IMR-90 (cell line): ENCODE measurements at regions not wholly inside any gene's neighbourhood (a gene's known extent, or its start where the extent isn't known, plus 50 kb on each side); places are given as distances from the start of the nearest gene placed in this dataset.

Source experiments
- ATAC-seq: fragments of 200-7000 bp; cut with Tn5 transposase; 2 replicates; pipeline ENCODE4 v1.9.1; 2020; ENCODE audit warnings: low read depth, mild to moderate bottlenecking, moderate library complexity
- BruUV-seq: library from RNA; stranded (reverse); fragments of 400-500 nt; replicated peaks from 2 replicates; lab custom pipeline; 2021; lab: Mats Ljungman, UMichigan
- CTCF ChIA-PET: fragments of 300-600 bp; formaldehyde crosslinking; extraction: SDS; loops from one replicate; lab custom pipeline; 2021; ENCODE audit warnings: antibody characterized with exemption; lab: Yijun Ruan, JAX
- POLR2A ChIA-PET: fragments of 300-600 bp; sonication (Branson Sonifier 250); formaldehyde crosslinking; loops from one replicate; lab custom pipeline; 2022; ENCODE audit warnings: antibody characterized with exemption; ENCODE audit not compliant: unreplicated experiment; lab: Charles Lee
- DNase-seq: peaks from one replicate; pipeline ENCODE4 v3.0.0; 2013
- H2AFZ ChIP-seq: replicated peaks from 2 replicates; pipeline ENCODE3; 2013; ENCODE audit warnings: low read length, mild to moderate bottlenecking; ENCODE audit not compliant: poor library complexity
- H2AK5ac ChIP-seq: 2 replicates; pipeline ENCODE4 v1.6.1; 2013; ENCODE audit warnings: low read depth, low read length, inconsistent platforms
- H2AK9ac ChIP-seq: replicated peaks from 2 replicates; pipeline ENCODE3; 2013; ENCODE audit warnings: mild to moderate bottlenecking, low read depth, low read length, moderate library complexity; ENCODE audit not compliant: poor library complexity
- H2BK120ac ChIP-seq: 2 replicates; pipeline ENCODE4 v1.6.1; 2013; ENCODE audit warnings: low read depth, low read length, inconsistent platforms
- H2BK15ac ChIP-seq: 3 replicates; pipeline ENCODE4 v1.6.1; 2013; ENCODE audit warnings: low read depth, low read length, inconsistent platforms
- H2BK20ac ChIP-seq: 2 replicates; pipeline ENCODE4 v1.6.1; 2013; ENCODE audit warnings: low read depth, mild to moderate bottlenecking, inconsistent platforms, low read length, moderate library complexity
- H2BK5ac ChIP-seq: 2 replicates; pipeline ENCODE4 v1.6.1; 2013; ENCODE audit warnings: mild to moderate bottlenecking, low read depth, low read length, inconsistent platforms; ENCODE audit not compliant: poor library complexity, severe bottlenecking
- H3K14ac ChIP-seq: replicated peaks from 2 replicates; pipeline ENCODE4 v1.6.1; 2013; ENCODE audit warnings: low read depth, low read length, inconsistent platforms
- H3K18ac ChIP-seq: 2 replicates; pipeline ENCODE4 v1.6.1; 2013; ENCODE audit warnings: low read depth, low read length, control low read depth
- H3K23ac ChIP-seq: 2 replicates; pipeline ENCODE4 v1.6.1; 2013; ENCODE audit warnings: low read depth, low read length, inconsistent platforms
- H3K27ac ChIP-seq: 2 replicates; pipeline ENCODE4 v1.5.1; 2013; ENCODE audit warnings: mild to moderate bottlenecking, control low read depth, low read length; ENCODE audit not compliant: insufficient read depth
- H3K27me3 ChIP-seq: 2 replicates; pipeline ENCODE4 v1.6.1; 2013; ENCODE audit warnings: low read length; ENCODE audit not compliant: control insufficient read depth, insufficient read depth
- H3K36me3 ChIP-seq: 2 replicates; pipeline ENCODE4 v1.6.1; 2013; ENCODE audit warnings: low read length, mixed read lengths; ENCODE audit not compliant: control insufficient read depth, insufficient read depth
- H3K4ac ChIP-seq: 2 replicates; pipeline ENCODE4 v1.6.1; 2013; ENCODE audit warnings: low read depth, low read length, inconsistent platforms
- H3K4me1 ChIP-seq: 2 replicates; pipeline ENCODE4 v1.6.1; 2013; ENCODE audit warnings: low read length, mixed read lengths; ENCODE audit not compliant: control insufficient read depth, insufficient read depth
- H3K4me2 ChIP-seq: 2 replicates; pipeline ENCODE4 v1.6.1; 2013; ENCODE audit warnings: low read depth, mild to moderate bottlenecking, control low read depth, low read length, moderate library complexity
- H3K4me3 ChIP-seq: 2 replicates; pipeline ENCODE4 v1.5.1; 2013; ENCODE audit warnings: low read depth, mild to moderate bottlenecking, control low read depth, low read length, moderate library complexity; ENCODE audit not compliant: insufficient read depth
- H3K56ac ChIP-seq: 2 replicates; pipeline ENCODE4 v1.6.1; 2013; ENCODE audit warnings: low read length, inconsistent platforms; ENCODE audit not compliant: insufficient read depth; ENCODE audit errors: extremely low read depth
- H3K79me1 ChIP-seq, 2 experiments: 2 replicates each; pipeline ENCODE4 v1.6.1; 2013; ENCODE audit warnings: low read length in 2 of 2, inconsistent platforms in 1 of 2, low read depth in 1 of 2
- H3K9ac ChIP-seq: 2 replicates; pipeline ENCODE4 v1.6.1; 2013; ENCODE audit warnings: low read depth, low read length, control low read depth
- H3K9me1 ChIP-seq: 2 replicates; pipeline ENCODE4 v1.6.1; 2013; ENCODE audit warnings: low read length, inconsistent platforms; ENCODE audit not compliant: insufficient read depth
- H3K9me3 ChIP-seq: 2 replicates; pipeline ENCODE4 v1.6.1; 2013; ENCODE audit warnings: low read length; ENCODE audit not compliant: control insufficient read depth, insufficient read depth
- H4K20me1 ChIP-seq: 2 replicates; pipeline ENCODE4 v1.6.1; 2013; ENCODE audit warnings: low read length, inconsistent platforms; ENCODE audit not compliant: insufficient read depth
- H4K5ac ChIP-seq: 2 replicates; pipeline ENCODE4 v1.6.1; 2013; ENCODE audit warnings: mild to moderate bottlenecking, low read depth, low read length, control low read depth
- H4K8ac ChIP-seq, 2 experiments: 2 replicates each; pipeline ENCODE4 v1.6.1; 2013; ENCODE audit warnings: low read depth in 2 of 2, low read length in 2 of 2, control low read depth in 1 of 2, inconsistent platforms in 1 of 2
- H4K91ac ChIP-seq: 2 replicates; pipeline ENCODE4 v1.6.1; 2013; ENCODE audit warnings: low read depth, low read length, inconsistent platforms; ENCODE audit not compliant: insufficient read depth
- WGBS, 2 experiments: methylation state at CpG; one replicate each; pipeline versions ENCODE4 v1.1.5 to v1.1.7; 2013; ENCODE audit warnings: missing lambda C conversion rate in 2 of 2; ENCODE audit not compliant: insufficient read length in 1 of 2; ENCODE audit errors: extremely low coverage in 2 of 2; 5-methylcytosine and 5-hydroxymethylcytosine counted together
- dilution Hi-C: fragments of 300-500 bp; cut with HindIII; formaldehyde crosslinking; loops from one replicate; pipeline ENCODE4 v1.14.3; 2018; ENCODE audit warnings: low sequenced_read_pairs; ENCODE audit not compliant: unreplicated experiment
- in situ Hi-C: fragments of 300-500 bp; cut with MboI; formaldehyde crosslinking; loops from 3 replicates; pipeline ENCODE4 v1.14.3; 2019; ENCODE audit warnings: low sequenced_read_pairs, inconsistent platforms, mixed read lengths
- intact Hi-C: fragments of 100-400 bp; cut with micrococcal nuclease; formaldehyde crosslinking; loops from 2 replicates; pipeline ENCODE4 v1.10.0; 2022
- TF ChIP-seq, protein P1 (sequence below): fragments of 150-350 bp; IDR thresholded peaks from 2 replicates; pipeline ENCODE4 v1.6.1; 2017; ENCODE audit warnings: mild to moderate bottlenecking, antibody characterized with exemption, low read length, low read depth

DNA sequence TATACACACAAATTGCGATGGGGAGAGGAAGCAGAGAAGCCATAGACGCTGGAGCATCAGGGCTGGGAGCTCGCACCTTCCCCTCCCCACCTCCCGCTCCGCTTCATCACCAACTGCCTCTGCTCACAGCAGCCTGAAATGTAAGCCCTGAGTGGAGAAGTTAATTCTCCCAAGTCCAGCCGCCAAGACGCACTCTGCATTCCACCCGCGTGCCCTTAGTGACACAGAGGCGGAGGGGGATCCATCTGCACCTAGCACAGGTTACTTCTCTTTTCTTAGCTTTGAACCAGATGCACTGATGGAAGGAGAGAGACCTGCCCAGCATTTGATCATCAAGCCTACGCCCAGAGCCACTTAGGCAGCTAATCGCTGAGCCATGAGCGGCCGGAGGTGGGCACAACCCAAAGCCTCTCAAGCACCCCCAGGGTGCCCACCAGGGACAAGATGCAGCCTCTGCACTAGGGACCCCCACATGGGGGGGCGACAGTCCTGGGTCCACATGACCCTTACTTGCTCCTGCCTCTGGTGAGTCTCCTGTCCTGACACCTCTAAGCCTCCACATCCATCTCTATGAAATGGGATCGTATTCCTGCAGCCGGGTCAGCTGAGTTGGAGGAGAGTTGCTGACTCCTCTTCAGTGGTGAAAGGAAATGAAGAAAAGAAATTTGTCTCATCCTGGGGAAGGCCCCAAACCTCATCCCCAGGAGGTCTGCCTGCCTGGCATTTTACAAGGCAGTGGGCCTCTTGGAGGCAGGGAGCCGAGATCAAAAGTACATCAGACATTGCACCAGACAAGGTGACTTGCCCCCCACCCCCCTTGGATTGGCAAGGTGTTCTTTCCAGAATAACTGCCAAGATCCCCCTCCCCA lies 316.2 kb downstream of the MATN1 start:
- Histone ChIP-seq H4K8ac (no peak overlapping the region), H3K36me3 (no peaks in the 10 kb centered on the region), H3K4me3 (no peak overlapping the region), H4K5ac (no peak overlapping the region), H3K4me2 (no peak overlapping the region), H3K56ac (no peak overlapping the region), H2AK5ac (no peak overlapping the region), H3K9ac (no peak overlapping the region), H3K4me1 (no peaks in the 10 kb centered on the region), H3K9me1 (no peaks in the 10 kb centered on the region), H2BK20ac (no peak overlapping the region), H3K4ac (no peak overlapping the region), H4K91ac (no peak overlapping the region), H3K27me3 (peaks cover 4% of the 10 kb centered on the region; the same call in 1 of the 2 replicates), H2BK120ac (no peak overlapping the region), H2AK9ac (no peak overlapping the region), H2BK15ac (no peak overlapping the region), H2BK5ac (no peak overlapping the region), H3K9me3 (no peaks in the 10 kb centered on the region), H2AFZ (no peak overlapping the region), H3K23ac (no peak overlapping the region), H3K14ac (no peak overlapping the region), H3K79me1 (no peaks in the 10 kb centered on the region), H3K18ac (no peak overlapping the region), H4K20me1 (no peaks in the 10 kb centered on the region), H3K27ac (no peak overlapping the region)
- in situ Hi-C loops: no loop called here
- 14% methylated on average over 4 of the region's 18 CpGs; no CpG with 5 or more reads in 1 of the 2 experiments for WGBS, 2 experiments
- TF ChIP-seq, protein P1, sequence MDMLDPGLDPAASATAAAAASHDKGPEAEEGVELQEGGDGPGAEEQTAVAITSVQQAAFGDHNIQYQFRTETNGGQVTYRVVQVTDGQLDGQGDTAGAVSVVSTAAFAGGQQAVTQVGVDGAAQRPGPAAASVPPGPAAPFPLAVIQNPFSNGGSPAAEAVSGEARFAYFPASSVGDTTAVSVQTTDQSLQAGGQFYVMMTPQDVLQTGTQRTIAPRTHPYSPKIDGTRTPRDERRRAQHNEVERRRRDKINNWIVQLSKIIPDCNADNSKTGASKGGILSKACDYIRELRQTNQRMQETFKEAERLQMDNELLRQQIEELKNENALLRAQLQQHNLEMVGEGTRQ: no peak
- dilution Hi-C loops: no loop called here
- POLR2A ChIA-PET: no interaction called here
- no peak for DNase-seq
- ATAC-seq: no peak
- BruUV-seq: no TSS peak
- CTCF ChIA-PET: no interaction called here
- intact Hi-C loops: no loop called here
